GM12873 (cell line): ENCODE measurements at regions not wholly inside any gene's neighbourhood (a gene's known extent, or its start where the extent isn't known, plus 50 kb on each side); places are given as distances from the start of the nearest gene placed in this dataset.

Experiments
- CTCF ChIP-seq: IDR thresholded peaks from 2 replicates; pipeline ENCODE4 v1.5.1; 2012; ENCODE audit warnings: low read depth, mild to moderate bottlenecking, moderate library complexity, low read length, control low read depth; ENCODE audit not compliant: insufficient read depth; ENCODE audit errors: missing control alignments

DNA sequence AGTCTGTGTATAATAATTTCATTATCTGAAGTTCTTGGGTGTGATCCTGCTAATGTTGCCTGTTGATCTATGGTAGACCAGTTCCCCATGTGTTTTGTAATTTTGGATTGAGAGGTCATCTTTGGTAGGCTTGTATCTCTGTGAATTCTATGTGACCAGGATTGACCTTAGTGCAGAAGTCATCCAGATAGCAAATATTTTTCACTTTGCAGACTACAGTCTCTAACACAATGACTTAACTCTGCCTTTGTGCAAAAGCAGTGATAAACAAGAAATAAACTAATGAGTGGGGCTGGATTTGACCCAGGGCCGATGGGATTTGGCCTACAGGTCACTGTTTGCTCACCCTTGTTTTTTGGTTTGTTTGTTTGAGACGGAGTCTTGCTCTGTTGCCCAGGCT is 144.6 kb upstream of the MYL2 start:
- TF ChIP-seq CTCF, result no peak

DNA sequence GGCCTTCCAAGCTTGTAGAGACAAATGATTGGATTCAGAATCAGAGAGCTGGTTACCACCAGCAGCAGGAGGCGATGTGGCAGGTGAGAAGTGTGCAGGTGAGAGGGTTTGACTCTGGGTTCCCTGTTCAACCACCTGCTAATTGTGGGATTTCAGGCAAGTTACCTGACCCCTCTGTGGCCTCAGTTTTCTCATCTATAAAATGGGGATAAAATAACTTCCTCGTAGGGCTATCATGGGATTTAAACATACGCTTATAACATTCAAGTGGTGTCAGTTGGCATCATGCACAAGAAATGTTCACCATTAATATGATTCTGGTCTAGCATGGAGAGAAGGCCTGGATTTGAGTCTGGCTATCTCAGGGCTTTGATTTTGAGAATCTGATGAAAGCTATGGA is 143.8 kb upstream of the MYL2 start:
- no peak for TF ChIP-seq CTCF

- TF ChIP-seq CTCF, result no peak
Observed at GRCh38 chr12:111063295-111064026, 143.1 kb upstream of the MYL2 start.

DNA sequence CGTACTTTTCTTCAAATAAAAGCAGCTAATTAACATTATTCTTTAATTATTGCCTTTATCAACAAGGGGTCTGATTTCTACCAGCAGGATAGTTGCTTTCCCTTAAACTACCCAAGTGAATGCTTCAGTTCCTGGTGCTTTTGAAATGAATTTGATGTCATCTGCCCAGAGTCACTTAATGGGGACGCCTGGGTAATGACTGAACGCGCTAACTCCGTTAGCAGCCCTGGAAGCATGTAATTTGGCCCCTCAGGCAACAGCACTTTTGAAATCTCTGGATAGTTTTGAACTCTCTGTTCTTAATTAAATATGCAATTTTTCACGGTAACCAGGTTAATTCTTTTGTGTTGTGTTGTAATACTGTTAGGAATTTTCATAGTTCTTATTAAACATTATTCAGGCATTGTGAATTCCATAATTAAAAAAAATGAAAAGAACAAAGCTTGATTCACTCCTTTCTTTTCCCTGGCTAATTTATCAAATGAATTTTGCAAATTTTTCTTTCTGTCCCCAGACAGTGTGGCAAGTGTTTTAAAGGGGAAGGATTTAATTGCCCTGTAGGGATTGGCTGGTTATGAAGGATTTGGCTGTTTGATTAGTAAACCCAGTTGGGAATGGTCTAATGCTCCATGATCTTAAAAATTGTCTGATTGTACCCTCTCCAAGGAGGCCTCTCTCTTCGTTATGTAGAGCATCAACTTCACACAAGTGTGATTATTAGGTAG is 137.5 kb upstream of the MYL2 start:
- TF ChIP-seq CTCF, result no peak

DNA sequence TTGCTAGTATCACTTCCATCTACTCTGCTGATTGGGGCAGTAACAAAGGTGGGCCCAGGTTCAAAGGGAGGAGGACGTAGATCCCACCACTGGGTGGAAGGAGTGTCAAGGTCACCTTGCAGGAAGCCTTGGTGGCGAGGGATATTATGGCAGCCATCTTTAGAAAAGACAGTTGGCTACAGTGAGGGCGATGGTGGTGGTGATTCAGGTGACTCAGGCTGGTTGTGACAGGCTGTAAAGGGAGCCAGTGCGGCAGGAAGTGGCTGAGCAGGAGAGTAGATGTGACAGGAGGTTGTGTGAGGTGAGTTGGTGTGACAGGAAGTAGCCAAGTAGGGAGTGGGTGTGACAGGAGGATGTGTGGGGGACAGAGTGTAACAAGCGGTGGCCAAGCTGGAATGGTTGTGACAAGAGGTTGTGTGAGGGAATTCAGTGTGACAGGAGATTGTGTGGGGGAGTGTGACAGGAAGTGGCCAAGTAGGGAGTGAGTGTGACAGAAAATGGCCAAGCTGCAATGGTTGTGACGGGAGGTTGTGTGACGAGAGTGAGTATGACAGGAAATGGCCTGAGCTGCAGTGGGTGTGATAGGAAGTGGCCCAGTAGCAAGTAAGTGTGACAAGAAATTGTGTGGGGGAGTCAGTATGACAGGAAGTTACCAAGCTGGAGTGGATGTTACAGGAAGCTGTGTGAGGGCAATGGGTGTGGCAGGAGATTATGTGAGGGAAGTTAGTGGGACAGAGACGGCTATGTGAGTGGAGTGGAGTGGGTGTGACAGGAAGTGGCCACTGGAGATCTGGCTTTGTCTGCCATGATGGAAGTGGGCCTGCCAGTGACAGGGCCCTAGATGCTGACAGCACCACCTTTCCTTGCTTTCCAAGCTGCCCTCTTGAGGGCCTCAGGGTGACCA is 136.5 kb upstream of the MYL2 start:
- no peak for TF ChIP-seq CTCF

DNA sequence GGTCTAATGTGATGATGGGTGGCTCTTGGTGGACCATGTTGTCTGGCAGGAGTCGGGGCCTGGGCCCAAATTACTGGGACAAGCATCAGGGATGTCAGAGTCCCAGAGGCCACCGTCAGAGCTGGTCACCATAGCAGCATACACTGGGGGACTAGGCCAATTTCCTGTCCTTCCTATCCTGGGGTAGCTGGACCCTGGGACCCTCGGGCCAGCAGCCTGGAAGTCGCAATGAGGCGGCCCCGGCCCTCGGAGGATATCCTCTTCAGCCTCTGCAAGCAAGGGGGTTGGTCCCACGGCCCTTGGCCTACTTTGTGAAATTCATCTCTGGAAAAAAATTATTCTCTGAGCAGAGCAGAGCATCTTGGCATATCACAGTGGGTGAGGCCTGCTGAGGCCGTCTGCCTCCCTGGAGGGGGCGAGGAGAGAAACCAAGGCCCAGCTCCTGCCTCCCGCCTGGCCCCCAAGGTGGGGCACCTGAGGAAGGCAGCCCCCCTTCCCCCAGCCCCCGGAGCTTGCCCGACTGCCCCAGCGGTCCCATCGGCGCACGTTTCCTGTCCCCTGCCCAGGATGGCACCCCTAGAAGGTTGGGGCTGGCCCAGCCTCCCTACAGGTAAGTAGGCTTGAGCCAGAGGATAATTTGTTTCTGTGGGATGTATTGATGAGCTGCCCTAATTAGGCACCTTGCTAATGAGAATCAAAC is 135.0 kb upstream of the MYL2 start:
- no peak for TF ChIP-seq CTCF
